ENCODE measurements at regions not wholly inside any gene's neighbourhood (a gene's known extent, or its start where the extent isn't known, plus 50 kb on each side); places are given as distances from the start of the nearest gene placed in this dataset.

DNA sequence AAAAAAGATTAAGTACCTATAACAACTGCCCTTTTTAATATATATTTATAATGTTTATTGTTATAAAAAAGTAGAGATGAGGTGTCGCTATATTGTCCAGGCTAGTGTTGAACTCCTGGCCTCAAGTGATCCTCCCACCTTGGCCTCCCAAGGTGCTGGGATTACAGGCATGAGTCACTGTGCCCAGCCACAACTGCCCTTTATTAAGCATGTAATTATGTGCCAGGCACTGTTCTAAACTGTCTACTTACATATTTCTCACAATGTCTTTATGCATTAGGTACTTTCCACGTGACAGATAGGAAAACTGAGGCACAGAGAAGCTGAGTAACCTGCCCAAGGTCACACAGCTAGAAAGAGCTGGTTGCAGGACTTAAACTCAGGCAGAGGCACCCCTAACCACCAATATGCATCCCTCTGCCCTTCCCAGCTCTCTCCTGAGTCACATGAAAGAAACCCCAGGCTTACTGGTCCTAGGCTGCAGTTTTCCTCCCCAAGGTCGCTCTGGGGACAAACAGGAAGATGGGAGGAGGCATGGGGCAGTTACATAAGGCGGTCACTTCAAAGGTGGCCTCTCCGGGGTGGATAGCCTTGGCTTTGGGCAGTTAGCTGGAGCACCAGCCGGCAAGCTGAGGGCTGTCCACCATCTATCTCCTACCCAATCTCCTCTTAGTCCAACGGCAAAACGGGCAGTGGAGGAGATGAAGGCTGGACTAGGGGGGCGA, 54.6 kb upstream of the TBX3 start:
- TF ChIP-seq ZNF274 (IDR thresholded peaks at IDR 0.05; ENCODE audit: low read depth, low read length) (no peak), SUZ12 (IDR thresholded peaks at IDR 0.05; ENCODE audit: extremely low read depth, insufficient read depth, insufficient read length) (no peak), YY1 (IDR thresholded peaks at IDR 0.05; ENCODE audit: insufficient read depth, insufficient read length) (no peak)

Measured in NT2/D1 (cell line).